EL (cell line): ENCODE measurements at regions not wholly inside any gene's neighbourhood (a gene's known extent, or its start where the extent isn't known, plus 50 kb on each side); places are given as distances from the start of the nearest gene placed in this dataset.

Source experiments
- DNase-seq: peaks from one replicate; pipeline ENCODE4 v3.0.0-alpha.2; 2016

- DNase-seq, result no peak
Observed at GRCh38 chr1:71170925-71171324, 90.1 kb upstream of the ZRANB2 start.

GRCh38 chr1:71167505-71167904 is 86.7 kb upstream of the ZRANB2 start:
- DNase-seq, result no peak

DNA sequence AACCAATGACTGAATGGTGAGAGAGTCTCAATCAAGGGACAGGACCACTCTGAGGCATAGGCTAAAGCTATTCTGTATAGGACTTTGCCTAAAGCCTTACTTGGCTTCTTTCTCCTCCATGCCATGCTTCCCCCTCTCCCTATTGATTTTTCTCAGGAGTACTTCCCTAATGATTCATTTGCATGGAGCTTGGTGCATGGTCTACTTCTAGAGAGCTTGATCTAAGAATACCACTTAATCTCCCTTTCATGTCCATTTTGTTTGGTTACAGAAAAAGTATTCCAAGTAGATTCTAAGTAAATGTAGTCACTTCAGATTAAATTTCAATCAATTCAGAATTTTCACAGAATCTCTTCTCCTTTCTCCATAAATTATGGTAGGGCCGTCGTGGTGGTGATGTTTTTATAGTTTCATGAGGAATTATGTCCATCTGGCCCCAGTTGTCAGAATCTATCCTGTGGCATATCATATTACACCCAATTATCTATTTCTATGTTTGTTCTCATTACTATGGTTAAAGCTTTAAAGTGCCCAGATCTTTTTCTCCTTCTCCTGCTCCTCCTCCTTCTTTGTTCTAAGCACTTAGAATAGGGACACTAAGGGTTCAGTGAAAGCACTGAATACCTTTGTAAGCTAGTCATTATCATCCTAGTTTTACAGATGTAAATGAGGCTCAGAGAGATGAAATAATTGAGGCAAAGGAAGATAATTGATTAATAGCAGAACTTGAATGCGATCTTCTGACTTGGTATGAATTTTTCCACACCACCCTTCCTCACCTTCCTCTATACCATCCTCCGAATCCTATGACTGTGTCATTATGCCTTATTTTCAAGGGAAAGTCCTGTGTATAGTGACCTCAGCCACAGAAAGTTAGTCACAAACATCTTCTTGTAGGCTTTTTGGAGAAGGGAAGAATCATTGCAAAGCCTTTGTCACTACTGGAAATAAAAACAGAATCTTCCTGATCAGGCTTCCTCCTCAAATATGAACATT is 85.6 kb upstream of the ZRANB2 start:
- DNase-seq, result no peak

DNA sequence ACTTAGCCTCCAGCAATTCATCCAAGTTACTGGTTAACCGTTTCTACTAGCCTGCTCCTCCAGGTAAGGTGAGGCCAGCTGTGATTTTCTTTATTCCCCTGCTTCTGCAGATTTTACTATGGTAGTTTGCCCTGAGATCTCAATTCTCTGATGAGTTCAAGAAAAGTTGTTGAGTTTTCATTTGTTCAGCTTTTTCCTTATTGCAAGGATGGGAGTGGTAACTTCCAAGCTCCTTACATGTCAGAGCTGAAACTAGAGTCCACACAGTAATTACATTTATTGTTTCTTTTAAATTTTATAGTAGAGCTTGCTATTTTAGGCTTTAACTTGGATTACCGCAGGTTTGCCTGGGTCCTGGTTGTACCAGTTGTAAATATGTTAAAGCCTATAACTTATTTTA is 76.9 kb upstream of the ZRANB2 start:
- DNase-seq, result no peak

DNA sequence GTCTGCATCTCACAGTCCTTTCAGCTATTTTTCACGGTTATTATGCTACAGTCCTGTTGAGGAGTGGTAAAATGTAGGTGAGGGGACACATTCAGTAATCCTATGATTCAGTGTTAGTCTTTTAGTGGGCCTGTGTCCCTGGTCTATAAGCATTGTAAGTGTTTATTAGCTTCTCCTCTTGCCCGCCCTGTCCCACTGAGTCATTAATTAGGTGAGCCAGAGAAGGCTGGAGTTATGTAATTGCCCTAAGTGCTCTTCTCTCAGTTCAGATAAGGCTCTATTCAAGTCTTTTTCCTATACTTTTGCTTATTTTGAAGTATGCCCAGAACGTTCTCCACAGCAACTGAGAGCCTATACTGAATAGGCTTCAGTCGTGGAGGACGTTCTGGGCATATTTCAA is 76.3 kb upstream of the ZRANB2 start:
- no peak for DNase-seq

GRCh38 chr1:71156590-71156989 is 75.8 kb upstream of the ZRANB2 start:
- no peak for DNase-seq

DNA sequence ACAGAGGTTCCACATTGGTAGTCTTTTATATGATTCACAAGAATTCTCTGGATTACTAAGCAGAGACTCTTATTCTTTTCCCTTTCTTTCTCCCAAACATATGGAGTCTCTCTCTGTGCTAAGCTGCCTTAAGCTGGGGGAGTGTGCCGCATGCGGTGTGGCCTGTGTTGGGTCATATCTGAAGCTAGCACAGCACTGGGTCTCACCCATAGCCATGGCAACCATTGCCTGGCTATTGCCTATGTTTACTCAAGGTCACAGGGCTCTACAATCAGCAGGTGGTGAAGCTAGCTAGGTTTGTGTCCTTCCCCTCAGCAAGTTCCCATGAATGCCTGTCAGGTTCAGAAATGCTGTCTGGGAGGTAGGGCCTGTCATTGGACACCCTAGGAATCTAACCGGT is 73.6 kb upstream of the ZRANB2 start:
- DNase-seq, result no peak

- DNase-seq, result no peak
Observed at GRCh38 chr1:71153826-71154225, 73.0 kb upstream of the ZRANB2 start.

GRCh38 chr1:71147637-71148360 is 67.0 kb upstream of the ZRANB2 start:
- DNase-seq, result peak; percentile 6

DNA sequence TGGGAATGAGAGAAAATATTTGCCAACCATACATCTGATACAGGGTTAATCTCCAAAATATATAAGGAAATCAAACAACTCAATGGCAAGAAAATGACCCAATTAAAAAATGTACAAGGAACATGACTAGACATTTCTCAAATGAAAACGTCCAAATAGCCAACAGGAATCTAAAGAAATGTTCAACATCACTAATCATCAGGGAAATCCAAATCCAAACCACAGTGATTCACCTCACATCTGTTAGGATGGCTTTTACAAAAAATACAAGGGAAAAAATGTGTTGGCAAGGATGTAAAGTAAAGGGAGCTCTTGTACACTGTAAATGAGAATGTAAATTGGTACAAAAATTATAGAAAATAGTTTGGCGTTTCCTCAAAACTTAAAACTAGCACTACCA is 54.7 kb upstream of the ZRANB2 start:
- DNase-seq, result no peak
